ENCODE measurements at regions not wholly inside any gene's neighbourhood (a gene's known extent, or its start where the extent isn't known, plus 50 kb on each side); places are given as distances from the start of the nearest gene placed in this dataset.

GRCh38 chr11:29734287-29734686 lies 282.5 kb downstream of the KCNA4 start:
- no peak for DNase-seq

DNA sequence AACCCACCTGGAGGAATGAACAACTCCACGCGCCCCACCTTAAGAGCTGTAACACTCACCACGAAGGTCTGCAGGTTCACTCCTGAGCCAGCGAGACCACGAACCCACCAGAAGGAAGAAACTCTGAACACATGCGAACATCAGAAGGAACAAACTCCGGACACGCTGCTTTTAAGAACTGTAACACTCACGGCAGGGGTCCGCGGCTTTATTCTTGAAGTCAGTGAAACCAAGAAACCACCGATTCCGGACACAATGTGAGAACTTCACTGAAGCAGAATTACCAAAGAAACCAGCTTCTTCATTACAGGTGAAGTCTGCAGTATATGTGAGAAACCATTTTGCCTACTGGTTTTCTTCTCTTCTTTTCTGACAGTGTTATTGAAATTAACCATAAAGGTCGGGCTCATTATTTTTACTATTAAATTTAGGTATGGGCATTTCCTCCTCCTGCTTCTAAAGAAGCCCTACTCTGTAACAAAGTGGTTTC lies 303.0 kb downstream of the KCNA4 start:
- H3K4me3 ChIP-seq, result no peak overlapping the region
- H3K27me3 ChIP-seq, result no peaks in the 10 kb centered on the region
- DNase-seq, result no peak
- H3K27ac ChIP-seq, result no peak overlapping the region
- H3K9me3 ChIP-seq (replicated peaks), result no peaks in the 10 kb centered on the region
- no peaks in the 10 kb centered on the region for H3K36me3 ChIP-seq
- no peaks in the 10 kb centered on the region for H3K4me1 ChIP-seq

More at GRCh38 chr11:29734287-29734686, 282.5 kb downstream of the KCNA4 start:
- Histone ChIP-seq H3K27me3 (no peaks in the 10 kb centered on the region), H3K4me3 (no peak overlapping the region), H3K27ac (no peak overlapping the region), H3K4me1 (no peaks in the 10 kb centered on the region), H3K9me3 (replicated peaks) (no peaks in the 10 kb centered on the region), H3K36me3 (no peaks in the 10 kb centered on the region)

DNA sequence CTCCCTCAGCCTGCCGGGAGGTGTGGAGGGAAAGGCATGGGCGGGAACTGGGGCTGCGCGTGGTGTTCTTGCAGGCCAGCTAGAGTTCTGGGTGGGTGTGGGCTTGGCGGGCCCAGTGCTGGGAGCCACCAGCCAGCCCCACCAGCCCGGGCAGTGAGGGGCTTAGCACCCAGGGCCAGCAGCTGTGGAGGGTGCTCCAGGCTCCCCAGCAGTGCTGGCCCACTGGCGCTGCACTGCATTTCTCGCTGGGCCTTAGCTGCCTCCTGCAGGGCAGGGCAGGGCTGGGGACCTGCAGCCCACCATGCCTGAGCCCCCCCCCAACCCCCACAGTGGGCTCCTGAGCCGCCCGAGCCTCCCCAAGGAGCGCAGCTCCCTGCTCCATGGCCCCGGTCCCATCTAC lies 304.2 kb downstream of the KCNA4 start:
- H3K27ac ChIP-seq, result no peak overlapping the region
- H3K9me3 ChIP-seq (replicated peaks), result no peaks in the 10 kb centered on the region
- no peaks in the 10 kb centered on the region for H3K36me3 ChIP-seq
- H3K4me3 ChIP-seq, result no peak overlapping the region
- H3K4me1 ChIP-seq, result no peaks in the 10 kb centered on the region
- DNase-seq, result no peak
- no peaks in the 10 kb centered on the region for H3K27me3 ChIP-seq

DNA sequence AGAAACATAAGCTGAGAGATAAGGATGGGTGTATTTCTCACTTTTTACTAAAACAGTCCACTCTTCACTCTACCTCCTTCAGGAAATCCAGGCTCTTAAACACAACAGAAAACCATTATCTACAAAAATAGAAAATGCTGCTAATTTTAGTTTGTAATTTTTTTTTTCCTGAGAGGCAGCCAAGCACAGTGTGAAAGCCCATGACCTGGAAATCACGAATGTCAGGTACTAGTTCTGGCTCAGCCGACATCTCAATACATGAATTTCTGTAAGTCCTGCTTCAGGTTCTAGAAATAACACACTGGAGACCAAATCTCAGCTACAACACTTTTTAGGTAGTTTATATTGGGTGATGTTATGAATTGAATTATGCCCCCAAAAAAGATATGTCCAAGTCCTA lies 308.9 kb downstream of the KCNA4 start:
- Histone ChIP-seq H3K27me3 (peaks cover under 1% of the 10 kb centered on the region; the same call in 1 of the 2 replicates), H3K9me3 (replicated peaks) (no peaks in the 10 kb centered on the region), H3K4me1 (no peaks in the 10 kb centered on the region), H3K27ac (no peak overlapping the region), H3K36me3 (no peaks in the 10 kb centered on the region), H3K4me3 (no peak overlapping the region)
- no peak for DNase-seq

GRCh38 chr11:29685361-29685760 lies 331.5 kb downstream of the KCNA4 start:
- no peak overlapping the region for H3K4me3 ChIP-seq
- no peak overlapping the region for H3K27ac ChIP-seq
- no peaks in the 10 kb centered on the region for H3K36me3 ChIP-seq
- H3K9me3 ChIP-seq (replicated peaks), result no peaks in the 10 kb centered on the region
- DNase-seq, result no peak
- H3K27me3 ChIP-seq, result no peaks in the 10 kb centered on the region
- no peaks in the 10 kb centered on the region for H3K4me1 ChIP-seq

GRCh38 chr11:29682856-29683255 lies 334.0 kb downstream of the KCNA4 start:
- Histone ChIP-seq H3K27me3 (no peaks in the 10 kb centered on the region), H3K4me3 (no peak overlapping the region), H3K27ac (no peak overlapping the region), H3K9me3 (replicated peaks) (no peaks in the 10 kb centered on the region), H3K36me3 (no peaks in the 10 kb centered on the region), H3K4me1 (no peaks in the 10 kb centered on the region)
- DNase-seq, result no peak

DNA sequence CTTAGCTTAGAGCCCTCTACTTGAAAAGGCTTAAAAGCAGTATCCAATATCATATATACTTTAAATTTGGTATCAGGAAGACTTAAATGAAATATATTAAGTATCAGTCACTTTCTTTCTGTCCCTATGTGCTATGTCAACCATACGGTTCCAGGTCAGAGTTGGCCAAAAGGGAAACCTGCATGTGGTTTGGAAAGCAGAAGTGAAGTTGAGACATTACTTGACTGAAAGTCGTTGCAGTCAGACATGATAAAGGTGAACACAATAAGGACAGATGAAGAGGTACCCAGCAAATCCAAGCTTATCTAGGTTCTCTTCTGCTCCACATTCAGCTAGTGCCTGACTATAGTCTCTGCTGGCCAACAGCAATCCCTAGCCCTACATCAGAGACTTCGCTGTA lies 336.8 kb downstream of the KCNA4 start:
- Histone ChIP-seq H3K27me3 (no peaks in the 10 kb centered on the region), H3K27ac (no peak overlapping the region), H3K4me3 (no peak overlapping the region)

GRCh38 chr11:29676993-29677392 lies 339.8 kb downstream of the KCNA4 start:
- no peaks in the 10 kb centered on the region for H3K9me3 ChIP-seq (replicated peaks)
- H3K27me3 ChIP-seq, result no peaks in the 10 kb centered on the region
- H3K4me3 ChIP-seq, result no peak overlapping the region
- DNase-seq, result no peak
- H3K36me3 ChIP-seq, result no peaks in the 10 kb centered on the region
- no peak overlapping the region for H3K27ac ChIP-seq
- H3K4me1 ChIP-seq, result no peaks in the 10 kb centered on the region

More for the DNA sequence above, 336.8 kb downstream of the KCNA4 start:
- no peaks in the 10 kb centered on the region for H3K9me3 ChIP-seq (replicated peaks)
- no peaks in the 10 kb centered on the region for H3K36me3 ChIP-seq
- H3K4me1 ChIP-seq, result no peaks in the 10 kb centered on the region
- no peak for DNase-seq

- no peak overlapping the region for H3K4me3 ChIP-seq
- no peak overlapping the region for H3K27ac ChIP-seq
- H3K36me3 ChIP-seq, result no peaks in the 10 kb centered on the region
- no peaks in the 10 kb centered on the region for H3K4me1 ChIP-seq
- H3K9me3 ChIP-seq (replicated peaks), result no peaks in the 10 kb centered on the region
- no peak for DNase-seq
- no peaks in the 10 kb centered on the region for H3K27me3 ChIP-seq
These were observed 347.5 kb downstream of the KCNA4 start for GRCh38 chr11:29669310-29669709.

- Histone ChIP-seq H3K27ac (no peak overlapping the region), H3K4me1 (no peaks in the 10 kb centered on the region), H3K27me3 (no peaks in the 10 kb centered on the region), H3K9me3 (replicated peaks) (no peaks in the 10 kb centered on the region), H3K36me3 (no peaks in the 10 kb centered on the region), H3K4me3 (no peak overlapping the region)
- no peak for DNase-seq
These were observed 359.1 kb downstream of the KCNA4 start for GRCh38 chr11:29657709-29658108.

GRCh38 chr11:29656597-29656996 lies 360.2 kb downstream of the KCNA4 start:
- DNase-seq, result no peak
- Histone ChIP-seq H3K4me3 (no peak overlapping the region), H3K36me3 (no peaks in the 10 kb centered on the region), H3K4me1 (no peaks in the 10 kb centered on the region), H3K27me3 (no peaks in the 10 kb centered on the region), H3K27ac (no peak overlapping the region), H3K9me3 (replicated peaks) (no peaks in the 10 kb centered on the region)

DNA sequence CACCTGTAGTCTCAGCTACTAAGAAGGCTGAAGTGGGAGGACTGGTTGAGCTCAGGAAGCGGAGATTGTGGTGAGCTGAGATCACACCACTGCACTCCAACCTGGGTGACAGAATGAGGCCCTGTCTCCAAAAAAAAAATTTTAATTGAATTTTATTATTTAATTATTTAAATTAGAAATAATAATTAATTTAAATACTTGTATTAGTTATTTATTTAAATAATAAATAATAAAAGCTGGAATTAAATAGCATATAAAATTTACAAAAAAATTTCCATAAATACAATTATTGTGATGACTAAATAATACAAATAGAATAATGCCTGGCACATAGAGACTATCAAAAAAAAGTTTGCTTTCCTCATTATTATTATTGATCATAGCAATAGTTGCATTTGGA lies 371.5 kb downstream of the KCNA4 start:
- DNase-seq, result no peak
- Histone ChIP-seq H3K27me3 (no peaks in the 10 kb centered on the region), H3K27ac (no peak overlapping the region), H3K36me3 (no peaks in the 10 kb centered on the region), H3K4me3 (no peak overlapping the region), H3K4me1 (no peaks in the 10 kb centered on the region), H3K9me3 (replicated peaks) (no peaks in the 10 kb centered on the region)

DNA sequence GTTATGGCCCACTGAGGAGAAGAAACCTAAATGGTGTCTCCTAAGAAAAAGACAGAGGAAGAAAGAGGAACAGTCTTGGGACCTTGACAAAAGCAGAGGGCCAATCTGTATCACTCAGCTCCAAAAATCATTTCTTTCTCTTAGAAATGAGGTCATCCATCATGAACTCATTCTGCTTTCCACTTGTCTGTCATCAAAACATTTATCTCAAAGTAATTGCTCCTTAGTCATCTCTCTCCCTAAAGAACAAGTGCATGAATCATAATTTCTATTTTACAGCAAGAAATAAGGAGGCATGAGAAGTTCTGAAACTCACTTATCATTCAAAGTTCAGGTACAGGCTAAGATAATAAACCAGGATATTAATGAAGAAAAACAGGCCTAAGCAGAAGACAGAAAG lies 375.6 kb downstream of the KCNA4 start:
- no peaks in the 10 kb centered on the region for H3K27me3 ChIP-seq
- H3K36me3 ChIP-seq, result no peaks in the 10 kb centered on the region
- H3K27ac ChIP-seq, result no peak overlapping the region
- no peaks in the 10 kb centered on the region for H3K4me1 ChIP-seq
- H3K9me3 ChIP-seq (replicated peaks), result no peaks in the 10 kb centered on the region
- no peak for DNase-seq
- H3K4me3 ChIP-seq, result no peak overlapping the region

DNA sequence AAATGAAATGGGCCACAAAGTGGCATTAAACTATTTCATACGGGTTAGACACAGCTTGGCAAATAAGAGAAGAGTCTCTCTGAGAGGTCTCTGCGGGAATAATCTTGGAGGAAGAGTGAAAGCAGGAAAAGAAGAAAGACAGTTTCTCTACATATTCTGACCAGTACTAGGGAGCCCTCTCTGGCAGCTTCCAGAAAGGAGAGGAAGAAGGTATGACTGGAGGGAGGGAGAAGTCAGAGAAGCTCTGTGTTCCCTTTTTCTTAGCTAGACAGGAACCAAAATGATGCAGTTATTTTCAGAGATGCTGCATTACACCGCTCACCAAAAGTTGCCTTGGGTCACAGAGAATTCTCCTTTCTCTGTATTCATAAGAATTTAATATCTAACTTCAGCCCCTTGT lies 382.1 kb downstream of the KCNA4 start:
- DNase-seq, result no peak
- no peak overlapping the region for H3K27ac ChIP-seq
- H3K36me3 ChIP-seq, result no peaks in the 10 kb centered on the region
- no peak overlapping the region for H3K4me3 ChIP-seq
- no peaks in the 10 kb centered on the region for H3K4me1 ChIP-seq
- H3K9me3 ChIP-seq (replicated peaks), result no peaks in the 10 kb centered on the region
- no peaks in the 10 kb centered on the region for H3K27me3 ChIP-seq

DNA sequence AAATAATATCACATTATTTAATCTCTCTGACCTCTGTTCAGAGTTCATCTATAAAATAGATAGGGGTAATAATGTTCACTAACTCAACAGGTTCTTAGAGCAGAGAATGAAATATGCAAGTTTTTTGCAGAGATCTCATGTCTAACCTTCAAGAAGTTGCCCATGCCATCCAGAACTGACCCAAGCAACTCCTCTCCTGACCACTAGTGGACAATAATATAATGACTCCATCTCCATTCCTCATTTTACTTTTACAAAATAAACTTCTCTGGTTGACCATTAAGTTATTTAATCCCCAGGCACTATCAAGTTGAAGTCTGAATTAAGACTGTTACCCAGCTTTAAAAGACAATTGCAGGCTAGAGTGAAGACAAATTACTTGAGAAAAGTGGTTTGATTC lies 382.6 kb downstream of the KCNA4 start:
- H3K27me3 ChIP-seq, result no peaks in the 10 kb centered on the region
- H3K36me3 ChIP-seq, result no peaks in the 10 kb centered on the region
- no peak overlapping the region for H3K27ac ChIP-seq
- DNase-seq, result no peak
- H3K4me3 ChIP-seq, result no peak overlapping the region
- no peaks in the 10 kb centered on the region for H3K9me3 ChIP-seq (replicated peaks)
- H3K4me1 ChIP-seq, result no peaks in the 10 kb centered on the region

- DNase-seq, result no peak
- Histone ChIP-seq H3K27me3 (no peaks in the 10 kb centered on the region), H3K4me3 (no peak overlapping the region), H3K4me1 (no peaks in the 10 kb centered on the region), H3K36me3 (no peaks in the 10 kb centered on the region), H3K27ac (no peak overlapping the region), H3K9me3 (replicated peaks) (no peaks in the 10 kb centered on the region)
These were observed 387.5 kb downstream of the KCNA4 start for GRCh38 chr11:29629286-29629685.

DNA sequence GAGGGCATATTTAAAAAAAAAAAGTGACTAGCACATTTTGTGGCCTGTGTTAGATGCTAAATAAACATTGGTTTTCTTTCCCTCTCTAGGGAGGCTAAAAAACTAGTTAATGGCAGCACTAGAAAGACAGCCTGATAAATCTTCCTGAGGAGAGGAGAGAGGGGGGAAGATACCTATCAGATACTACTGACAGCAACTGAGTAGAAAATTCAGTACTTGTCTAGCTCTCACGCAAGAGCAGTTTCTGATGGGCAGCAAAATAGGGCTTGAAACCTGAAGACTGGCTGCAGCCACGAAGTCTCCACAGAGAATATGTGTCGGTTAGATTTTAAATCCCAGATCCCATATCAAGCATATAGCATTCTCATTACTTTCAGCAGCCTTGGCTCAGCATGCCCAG lies 388.2 kb downstream of the KCNA4 start:
- no peak for DNase-seq
- no peaks in the 10 kb centered on the region for H3K36me3 ChIP-seq
- H3K4me1 ChIP-seq, result no peaks in the 10 kb centered on the region
- H3K4me3 ChIP-seq, result no peak overlapping the region
- H3K27me3 ChIP-seq, result no peaks in the 10 kb centered on the region
- H3K27ac ChIP-seq, result no peak overlapping the region
- H3K9me3 ChIP-seq (replicated peaks), result no peaks in the 10 kb centered on the region
